Endothelial cell of umbilical vein (primary cell): ENCODE measurements at regions not wholly inside any gene's neighbourhood (a gene's known extent, or its start where the extent isn't known, plus 50 kb on each side); places are given as distances from the start of the nearest gene placed in this dataset.

Source experiments
- EZH2 ChIP-seq: IDR thresholded peaks from 2 replicates; pipeline ENCODE4 v1.6.1; 2012; ENCODE audit warnings: borderline replicate concordance, low read depth, mild to moderate bottlenecking, moderate library complexity, low read length, inconsistent platforms; ENCODE audit not compliant: severe bottlenecking
- FOS ChIP-seq: IDR thresholded peaks from 2 replicates; pipeline ENCODE4 v1.6.1; 2011; ENCODE audit warnings: mild to moderate bottlenecking, low read length, moderate library complexity, borderline replicate concordance; ENCODE audit not compliant: insufficient read depth
- JUN ChIP-seq: IDR thresholded peaks from 2 replicates; pipeline ENCODE4 v1.6.1; 2011; ENCODE audit warnings: borderline replicate concordance, low read depth; ENCODE audit not compliant: insufficient read length, insufficient read depth
- MYC ChIP-seq: IDR thresholded peaks from one replicate; pipeline ENCODE4 v1.6.1; 2011; ENCODE audit warnings: mild to moderate bottlenecking, low read depth, low read length
- POLR2A ChIP-seq: IDR thresholded peaks from 2 replicates; pipeline ENCODE4 v1.6.1; 2012; ENCODE audit warnings: low read depth, mild to moderate bottlenecking, control low read depth, low read length
- POLR2AphosphoS5 ChIP-seq: IDR thresholded peaks from 2 replicates; pipeline ENCODE4 v1.6.1; 2012; ENCODE audit warnings: low read depth, mild to moderate bottlenecking, control low read depth, low read length, moderate library complexity; ENCODE audit not compliant: insufficient read depth
- TF ChIP-seq, protein P1 (sequence below), 2 donors: IDR thresholded peaks; 1 replicate in 1 of 2; 2 replicates in 1 of 2; pipeline ENCODE4 v1.5.1; 2011; ENCODE audit warnings: low read length in 2 of 2, mild to moderate bottlenecking in 2 of 2, moderate library complexity in 2 of 2, control low read depth in 1 of 2, inconsistent platforms in 1 of 2, low read depth in 1 of 2; ENCODE audit not compliant: insufficient read depth in 1 of 2; ENCODE audit errors: extremely low read depth in 1 of 2
- TF ChIP-seq, protein P2 (sequence below): IDR thresholded peaks from 2 replicates; pipeline ENCODE4 v1.6.1; 2011; ENCODE audit not compliant: insufficient read depth, insufficient read length

DNA sequence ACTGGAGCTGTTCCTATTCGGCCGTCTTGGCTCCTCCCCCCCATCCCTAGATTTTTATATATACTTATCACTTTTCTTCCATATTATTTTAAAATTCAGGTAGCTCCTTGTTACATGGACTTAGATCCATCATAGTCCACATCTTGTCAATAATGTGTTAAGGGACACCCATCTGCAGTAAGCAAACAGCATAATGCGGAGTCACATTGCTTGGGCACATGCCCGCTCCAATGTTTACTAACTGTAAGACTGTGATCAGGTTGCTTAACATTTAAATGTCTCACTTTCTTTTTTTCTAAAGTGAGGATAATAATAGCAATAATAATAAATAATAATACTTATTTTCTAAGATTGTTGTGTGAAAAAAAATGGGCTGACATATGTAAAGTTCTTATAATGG is 303.2 kb upstream of the SOX14 start:
- TF ChIP-seq, protein P1, sequence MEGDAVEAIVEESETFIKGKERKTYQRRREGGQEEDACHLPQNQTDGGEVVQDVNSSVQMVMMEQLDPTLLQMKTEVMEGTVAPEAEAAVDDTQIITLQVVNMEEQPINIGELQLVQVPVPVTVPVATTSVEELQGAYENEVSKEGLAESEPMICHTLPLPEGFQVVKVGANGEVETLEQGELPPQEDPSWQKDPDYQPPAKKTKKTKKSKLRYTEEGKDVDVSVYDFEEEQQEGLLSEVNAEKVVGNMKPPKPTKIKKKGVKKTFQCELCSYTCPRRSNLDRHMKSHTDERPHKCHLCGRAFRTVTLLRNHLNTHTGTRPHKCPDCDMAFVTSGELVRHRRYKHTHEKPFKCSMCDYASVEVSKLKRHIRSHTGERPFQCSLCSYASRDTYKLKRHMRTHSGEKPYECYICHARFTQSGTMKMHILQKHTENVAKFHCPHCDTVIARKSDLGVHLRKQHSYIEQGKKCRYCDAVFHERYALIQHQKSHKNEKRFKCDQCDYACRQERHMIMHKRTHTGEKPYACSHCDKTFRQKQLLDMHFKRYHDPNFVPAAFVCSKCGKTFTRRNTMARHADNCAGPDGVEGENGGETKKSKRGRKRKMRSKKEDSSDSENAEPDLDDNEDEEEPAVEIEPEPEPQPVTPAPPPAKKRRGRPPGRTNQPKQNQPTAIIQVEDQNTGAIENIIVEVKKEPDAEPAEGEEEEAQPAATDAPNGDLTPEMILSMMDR (IDR thresholded peaks at IDR 0.05; ENCODE audit: extremely low read depth in 1 of 2, insufficient read depth in 1 of 2, low read depth in 1 of 2, low read length in 2 of 2), result no peak
- TF ChIP-seq POLR2AphosphoS5, result no peak
- TF ChIP-seq POLR2A, result no peak
- no peak for TF ChIP-seq EZH2
- TF ChIP-seq JUN, result no peak
- no peak for TF ChIP-seq FOS
- TF ChIP-seq, protein P2, sequence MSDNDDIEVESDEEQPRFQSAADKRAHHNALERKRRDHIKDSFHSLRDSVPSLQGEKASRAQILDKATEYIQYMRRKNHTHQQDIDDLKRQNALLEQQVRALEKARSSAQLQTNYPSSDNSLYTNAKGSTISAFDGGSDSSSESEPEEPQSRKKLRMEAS, result no peak
- TF ChIP-seq MYC, result no peak
